GM18520 (cell line): ENCODE measurements at regions not wholly inside any gene's neighbourhood (a gene's known extent, or its start where the extent isn't known, plus 50 kb on each side); places are given as distances from the start of the nearest gene placed in this dataset.

Experiments
- ATAC-seq: cut with Tn5 transposase; IDR thresholded peaks from one replicate; pipeline ENCODE4 v1.9.1; 2021; ENCODE audit not compliant: unreplicated experiment

DNA sequence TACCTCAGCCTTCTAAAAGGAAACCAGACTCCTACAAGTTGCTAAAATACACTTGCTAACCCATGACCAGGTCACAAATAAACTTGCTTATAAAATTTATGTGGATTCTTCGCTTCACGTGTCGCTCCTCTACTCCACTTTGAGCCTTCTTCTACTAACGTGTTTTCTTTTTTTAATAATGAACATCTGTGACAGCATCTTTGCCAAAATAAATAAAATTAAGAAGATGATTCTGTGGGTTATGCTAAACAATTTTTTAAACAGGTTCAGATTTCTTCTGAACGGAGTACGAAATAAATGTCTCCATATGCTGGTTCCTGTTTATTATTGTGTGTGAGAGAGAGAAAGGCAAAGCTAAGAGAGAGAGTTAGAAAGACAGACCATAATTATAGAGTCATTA is 735.8 kb downstream of the LTN1 start:
- ATAC-seq: no peak

DNA sequence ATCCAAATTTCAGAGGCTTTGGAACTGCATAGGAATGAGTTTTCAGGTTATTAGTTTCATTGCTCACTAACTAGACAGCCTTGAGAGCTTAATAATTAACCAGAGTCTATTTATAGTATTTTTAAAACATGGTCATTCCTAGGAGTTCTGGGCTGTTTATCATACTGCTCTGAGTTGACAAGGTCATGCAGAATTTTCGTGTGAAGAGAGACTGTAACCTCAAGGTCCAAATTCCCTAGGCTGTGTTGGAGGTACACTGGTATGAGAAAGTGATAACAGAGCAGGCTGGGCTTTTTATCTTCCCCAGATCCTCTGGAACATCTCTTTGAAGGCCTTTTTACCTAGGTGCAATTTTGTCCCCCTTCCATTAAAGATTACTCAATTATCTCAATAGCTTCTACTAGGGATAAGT is 736.3 kb downstream of the LTN1 start:
- ATAC-seq: no peak

DNA sequence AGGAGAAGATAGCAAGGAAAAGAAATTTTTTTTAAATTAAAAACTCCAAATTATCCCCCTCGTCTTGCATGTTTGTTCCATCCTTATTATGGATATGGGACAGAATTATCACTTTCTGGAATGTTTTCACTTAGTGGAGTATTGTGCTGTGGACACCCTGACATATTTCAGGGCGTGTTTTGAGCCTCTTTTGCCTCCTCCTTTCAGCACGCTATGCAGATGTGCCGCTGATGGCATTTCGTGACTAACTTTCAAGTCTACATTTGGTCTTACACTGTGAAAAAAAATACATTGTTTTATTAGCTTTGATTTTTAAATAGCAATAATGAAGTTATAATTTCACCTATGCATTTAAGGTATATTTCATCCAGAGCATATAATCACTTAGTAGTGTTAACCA is 738.7 kb downstream of the LTN1 start:
- no peak for ATAC-seq

DNA sequence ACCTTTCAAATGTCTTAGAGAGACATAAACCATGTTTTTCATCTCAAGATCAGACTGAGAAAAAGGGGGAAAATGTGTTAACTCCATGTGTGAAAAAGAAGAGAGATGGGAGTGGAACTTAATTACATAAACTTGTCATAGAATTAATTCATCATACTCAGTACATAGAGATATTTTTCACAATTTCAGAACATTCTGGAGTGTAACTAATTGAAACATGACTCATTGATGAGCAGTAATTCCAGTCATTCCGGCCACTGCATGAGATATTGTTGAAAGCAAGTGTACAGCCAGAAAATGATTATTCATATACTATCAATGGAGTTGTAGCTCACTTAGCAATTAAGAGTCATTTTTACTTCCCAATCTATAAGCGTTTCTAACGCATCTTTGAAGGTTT is 739.3 kb downstream of the LTN1 start:
- no peak for ATAC-seq

DNA sequence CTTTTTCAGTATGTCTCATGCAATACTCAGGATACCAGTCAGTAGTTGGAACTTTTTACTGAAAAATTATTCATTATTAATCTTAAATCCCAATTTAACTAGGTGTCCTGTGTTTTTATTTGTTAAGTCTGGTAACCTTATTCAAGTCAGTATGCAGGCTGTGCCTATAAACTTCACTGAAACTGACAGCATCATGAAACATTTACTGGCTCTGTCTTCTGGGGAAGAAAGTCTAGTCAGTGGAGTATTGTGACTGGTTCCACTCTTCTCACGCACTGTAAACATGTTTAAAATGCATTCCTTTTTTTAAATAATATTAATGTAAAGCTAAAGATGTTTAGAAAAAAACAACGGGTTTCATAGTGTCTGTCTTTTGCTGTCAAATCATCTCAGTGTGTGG is 739.7 kb downstream of the LTN1 start:
- no peak for ATAC-seq

DNA sequence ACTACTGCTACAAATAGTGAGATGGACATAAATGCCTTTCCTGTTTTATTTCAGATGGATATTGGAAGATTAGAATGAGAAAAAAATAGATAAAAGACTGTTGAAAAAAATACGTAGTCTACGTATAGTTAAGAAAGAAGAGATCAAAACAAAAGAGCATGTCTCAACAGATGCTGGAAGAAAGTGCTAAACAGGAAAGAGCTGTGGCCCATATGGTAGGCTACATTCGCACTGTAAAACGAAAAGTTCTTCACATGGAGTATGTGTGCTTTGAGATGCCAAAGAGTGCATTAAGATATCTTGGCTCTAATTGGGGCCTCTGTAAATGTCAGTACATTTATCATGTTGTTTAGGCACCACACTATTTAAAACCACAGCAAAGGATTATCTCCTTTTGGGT is 741.7 kb downstream of the LTN1 start:
- ATAC-seq: no peak

DNA sequence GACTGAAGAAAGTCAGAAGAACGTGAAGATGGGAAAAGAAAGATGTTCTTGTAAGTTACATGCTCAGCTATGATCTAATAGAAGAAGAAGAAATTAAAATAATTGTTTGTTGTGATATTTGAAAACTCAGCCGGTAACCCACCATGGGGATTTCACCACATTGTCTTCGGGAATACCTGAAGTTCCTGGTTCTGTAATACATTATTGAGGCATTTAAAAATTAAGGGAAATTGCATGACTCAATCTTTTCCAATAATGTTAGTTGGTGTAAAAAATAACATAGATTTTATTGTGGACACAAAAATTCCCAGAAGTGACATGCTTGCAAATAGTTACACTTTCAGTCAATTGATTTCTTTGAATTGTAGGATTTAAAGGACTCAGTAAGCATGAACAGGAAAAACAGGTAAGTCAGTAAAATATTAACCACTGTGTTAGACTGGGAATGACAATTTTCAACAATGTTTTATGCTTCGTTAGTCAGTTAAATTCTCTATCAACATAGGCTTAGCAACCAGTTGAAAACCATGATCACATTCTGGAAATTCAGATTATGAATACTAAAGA is 745.1 kb downstream of the LTN1 start:
- no peak for ATAC-seq

DNA sequence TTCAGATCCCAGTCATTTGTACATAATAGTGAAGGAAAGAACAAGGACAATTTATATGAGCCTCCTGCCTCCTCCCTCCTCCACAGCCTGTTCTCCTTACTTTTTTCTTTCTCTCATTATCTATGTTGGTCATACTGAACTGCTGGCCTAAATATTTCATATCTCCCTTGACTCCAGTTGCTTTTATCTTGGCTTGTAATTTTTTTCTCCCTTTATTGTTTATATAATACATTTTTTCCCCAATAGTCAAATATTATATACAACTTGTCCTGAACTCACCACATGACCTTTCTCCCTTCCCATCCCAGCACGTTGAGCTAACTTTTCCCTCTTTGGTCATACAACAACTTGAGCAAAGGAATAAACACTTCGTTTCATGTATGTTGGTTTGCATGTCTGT is 752.1 kb downstream of the LTN1 start:
- ATAC-seq: no peak

DNA sequence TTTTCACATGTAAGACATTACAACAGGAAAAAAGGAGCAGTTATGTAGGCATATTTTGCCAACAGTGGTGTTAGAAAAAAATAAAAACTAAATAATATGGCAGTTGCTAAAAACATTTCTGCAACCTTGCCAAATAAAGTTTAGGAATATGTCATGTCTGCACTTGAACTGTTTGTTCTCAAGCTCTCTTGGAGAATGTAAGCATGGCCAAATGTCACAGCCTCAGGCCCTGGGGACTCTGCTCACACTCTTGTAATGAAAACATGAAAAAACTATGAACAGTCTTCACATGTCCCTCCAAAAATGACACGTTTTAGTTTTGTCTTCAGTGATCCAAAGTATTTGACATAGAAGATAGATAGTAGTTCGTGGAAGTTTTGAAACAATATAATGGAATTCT is 753.3 kb downstream of the LTN1 start:
- no peak for ATAC-seq

DNA sequence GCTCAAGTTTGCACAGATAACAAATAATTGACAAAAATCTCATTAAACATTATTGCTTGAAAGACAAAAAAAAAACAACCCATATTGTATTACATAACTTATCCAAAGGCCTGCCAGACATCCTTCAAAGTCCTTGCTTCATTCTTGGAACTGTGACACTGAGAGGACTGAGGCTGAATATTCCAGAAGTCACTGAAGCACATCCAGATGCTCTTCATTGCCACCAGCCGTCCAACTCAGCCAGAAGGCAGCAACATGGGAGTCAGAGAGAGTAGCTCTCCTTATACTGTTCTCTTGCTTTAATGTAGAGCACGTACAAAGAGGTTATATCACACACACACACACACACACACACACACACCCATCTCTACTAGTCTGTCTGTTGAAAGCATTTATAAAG is 755.0 kb downstream of the LTN1 start:
- ATAC-seq: no peak

DNA sequence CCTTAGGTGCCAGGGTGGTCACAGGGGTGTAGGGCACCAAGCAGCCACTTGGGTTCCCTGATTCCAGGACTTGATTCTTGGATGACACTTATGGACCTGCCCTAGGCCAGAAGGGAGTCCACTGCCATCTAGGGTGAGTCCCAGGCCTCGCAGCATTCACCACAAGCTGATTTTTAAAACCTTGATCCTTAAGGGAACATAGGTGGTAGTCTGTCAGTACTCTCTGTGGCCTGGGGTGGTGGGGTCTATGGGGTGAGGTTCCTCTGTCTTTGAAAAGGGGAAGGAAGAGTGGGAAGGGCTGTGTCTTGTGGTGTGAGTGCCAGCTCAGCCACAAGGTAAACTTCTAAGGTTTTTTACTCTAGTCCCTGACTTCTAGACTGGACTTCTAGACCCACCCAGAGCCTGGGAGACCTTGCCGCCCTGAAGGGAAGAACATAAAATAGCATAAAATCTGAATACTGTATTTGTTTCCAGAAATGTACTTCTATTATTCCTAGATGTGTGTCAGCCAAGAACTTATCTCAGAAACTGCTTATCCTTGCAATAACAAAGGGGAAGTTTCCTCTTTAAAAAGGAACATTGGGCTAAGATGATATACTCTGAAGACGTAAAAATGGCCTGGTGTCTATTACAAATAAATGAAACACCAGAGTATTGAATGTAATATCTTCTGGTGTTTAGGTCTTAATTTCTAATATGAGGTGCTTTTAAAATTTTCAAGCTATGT is 757.3 kb downstream of the LTN1 start:
- no peak for ATAC-seq

DNA sequence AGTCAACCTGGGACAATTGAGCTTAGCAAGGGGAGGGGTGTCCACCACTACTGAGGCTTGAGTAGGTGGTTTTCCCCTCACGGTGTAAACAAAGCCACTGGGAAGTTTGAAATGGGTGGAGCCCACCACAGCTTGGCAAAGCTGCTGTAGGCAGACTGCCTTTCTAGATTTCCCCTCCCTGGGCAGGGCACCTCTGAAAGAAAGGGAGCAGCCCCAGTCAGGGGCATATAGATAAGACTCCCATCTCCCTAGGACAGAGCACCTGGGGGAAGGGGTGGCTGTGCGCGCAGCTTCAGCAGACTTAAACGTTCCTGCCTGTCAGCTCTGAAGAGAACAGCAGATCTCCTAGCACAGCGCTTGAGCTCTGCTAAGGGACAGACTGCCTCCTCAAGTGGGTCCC is 758.4 kb downstream of the LTN1 start:
- no peak for ATAC-seq

DNA sequence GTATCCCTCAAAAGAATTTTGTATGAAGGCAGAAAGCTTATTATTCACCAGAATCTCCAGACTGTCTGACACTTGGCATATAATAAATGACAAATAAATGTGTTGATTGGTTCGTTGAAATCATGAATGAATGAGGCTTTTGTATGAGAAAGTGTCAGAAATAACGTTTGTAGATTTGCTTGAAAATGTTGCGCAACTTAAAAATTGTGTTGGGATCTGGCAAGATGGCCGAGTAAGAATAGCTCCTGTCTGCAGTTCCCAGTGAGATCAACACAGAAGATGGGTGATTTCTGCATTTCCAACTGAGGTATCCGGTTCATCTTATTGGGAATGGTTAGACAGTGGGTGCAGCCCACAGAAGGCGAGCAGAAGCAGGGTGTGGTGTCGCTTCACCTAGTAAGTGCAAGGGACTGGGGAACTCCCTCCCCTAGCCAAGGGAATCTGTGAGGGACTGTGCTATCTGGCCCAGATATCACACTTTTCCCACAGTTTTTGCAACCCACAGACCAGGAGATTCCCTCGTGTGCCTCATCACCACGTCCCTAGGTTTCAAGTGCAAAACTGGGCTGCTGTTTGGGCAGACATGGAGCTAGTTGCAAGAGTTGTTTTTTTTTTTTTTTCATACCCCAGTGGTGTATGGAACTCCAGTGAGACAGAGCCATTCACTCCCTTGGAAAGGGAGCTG is 759.0 kb downstream of the LTN1 start:
- no peak for ATAC-seq

DNA sequence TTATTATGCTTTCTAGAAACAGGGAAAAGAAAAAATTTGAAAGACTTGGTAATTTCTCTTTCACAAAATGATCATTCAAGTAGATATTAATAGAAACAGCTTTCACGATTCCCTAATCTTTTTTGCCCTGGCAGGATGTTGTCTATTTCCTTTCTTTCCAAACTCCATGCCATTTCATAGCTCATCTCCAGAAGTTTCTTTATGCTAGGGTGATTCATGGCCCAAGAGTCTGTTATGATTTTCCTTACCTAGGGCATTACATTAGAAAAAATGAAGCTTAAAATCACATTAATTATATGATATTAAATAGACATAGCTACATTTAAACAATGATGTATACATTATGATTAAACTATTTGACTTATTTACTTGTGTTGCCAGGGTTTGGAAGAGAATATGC is 762.1 kb downstream of the LTN1 start:
- ATAC-seq: no peak

DNA sequence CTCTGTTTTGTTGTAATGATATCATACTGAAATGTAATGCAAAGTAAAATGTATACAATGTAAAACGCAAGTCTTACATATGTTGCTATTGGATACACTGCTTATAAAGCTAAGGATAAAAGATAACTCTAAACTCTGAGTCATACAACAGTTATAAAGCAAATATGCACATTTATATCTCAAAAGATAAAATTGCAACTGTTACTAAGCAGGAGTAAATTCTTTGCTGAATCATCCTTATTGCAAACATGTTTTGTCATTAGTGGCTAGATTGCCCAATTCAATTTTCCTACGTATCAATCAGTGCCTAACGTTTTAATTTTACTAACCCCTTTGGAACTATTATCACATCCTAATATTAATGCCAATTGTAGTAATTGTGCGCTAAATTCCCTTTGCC is 762.9 kb downstream of the LTN1 start:
- ATAC-seq: no peak

DNA sequence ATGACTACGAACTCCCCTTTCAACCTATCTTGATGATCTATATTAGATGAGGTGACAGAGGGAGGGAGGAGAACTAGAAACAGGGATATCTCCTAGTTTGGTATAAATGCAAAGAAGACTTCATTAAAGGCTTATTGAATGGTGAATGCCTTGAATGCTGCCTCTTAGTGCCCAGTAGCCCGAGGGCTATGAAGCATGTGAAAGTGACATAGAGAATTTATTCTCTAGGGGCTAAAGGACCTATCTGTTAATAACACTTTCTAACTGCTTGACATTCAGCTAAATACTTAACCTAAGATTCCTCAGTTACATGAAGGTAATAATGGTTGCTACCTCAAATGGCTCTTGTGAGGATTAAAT is 764.1 kb downstream of the LTN1 start:
- no peak for ATAC-seq

DNA sequence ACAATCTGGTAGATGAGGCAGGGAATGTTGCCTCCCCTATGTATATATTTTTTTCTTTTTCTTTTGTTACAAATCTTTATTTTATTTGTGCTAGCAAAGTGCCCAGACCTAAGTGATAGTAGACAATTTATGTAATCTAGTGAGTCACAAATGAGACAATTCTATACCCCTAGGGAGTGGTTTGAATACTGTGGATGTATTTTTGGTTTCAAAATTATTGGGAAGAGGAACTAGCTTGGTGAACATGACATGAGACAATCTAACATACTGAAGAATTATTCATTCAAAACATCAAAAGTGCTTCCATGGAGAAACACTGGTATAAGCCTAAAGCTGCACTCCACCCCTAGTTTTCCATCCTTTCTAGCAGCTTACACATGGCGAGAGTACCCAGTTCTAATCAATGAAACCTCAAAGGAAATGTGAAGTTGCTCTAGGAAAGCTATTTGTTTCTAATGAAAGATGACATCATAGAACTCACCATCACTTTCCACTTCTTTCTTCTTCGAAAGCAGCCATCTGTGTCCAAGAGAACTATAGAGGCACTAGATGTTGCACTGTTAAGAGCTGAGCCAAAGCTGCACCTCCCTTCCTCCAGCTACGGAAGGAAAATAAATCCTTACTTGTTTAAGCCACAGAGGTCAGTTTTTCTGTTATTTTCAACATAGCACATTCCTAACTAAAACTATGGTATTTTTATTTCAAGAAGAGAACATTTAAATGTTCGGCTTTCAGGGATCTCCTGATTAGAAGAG is 764.6 kb downstream of the LTN1 start:
- ATAC-seq: no peak

DNA sequence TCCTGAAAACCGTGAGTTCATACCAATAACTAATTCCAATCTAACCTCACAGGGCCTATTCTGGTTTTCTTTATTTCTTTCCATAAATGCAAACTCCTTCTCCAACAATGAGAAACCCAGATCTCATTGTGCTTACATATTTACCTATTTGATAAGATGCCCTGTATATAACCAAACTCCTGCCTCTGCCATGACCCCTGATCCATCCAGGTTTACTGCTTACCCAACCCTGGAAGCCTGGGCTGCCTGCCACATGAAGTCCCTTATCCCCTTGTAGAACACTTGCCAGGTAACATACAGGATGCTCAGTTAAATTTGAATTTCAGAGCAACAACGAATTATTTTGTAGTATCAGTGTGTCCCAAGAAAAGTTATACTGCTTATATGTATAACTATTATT is 766.1 kb downstream of the LTN1 start:
- ATAC-seq: no peak

DNA sequence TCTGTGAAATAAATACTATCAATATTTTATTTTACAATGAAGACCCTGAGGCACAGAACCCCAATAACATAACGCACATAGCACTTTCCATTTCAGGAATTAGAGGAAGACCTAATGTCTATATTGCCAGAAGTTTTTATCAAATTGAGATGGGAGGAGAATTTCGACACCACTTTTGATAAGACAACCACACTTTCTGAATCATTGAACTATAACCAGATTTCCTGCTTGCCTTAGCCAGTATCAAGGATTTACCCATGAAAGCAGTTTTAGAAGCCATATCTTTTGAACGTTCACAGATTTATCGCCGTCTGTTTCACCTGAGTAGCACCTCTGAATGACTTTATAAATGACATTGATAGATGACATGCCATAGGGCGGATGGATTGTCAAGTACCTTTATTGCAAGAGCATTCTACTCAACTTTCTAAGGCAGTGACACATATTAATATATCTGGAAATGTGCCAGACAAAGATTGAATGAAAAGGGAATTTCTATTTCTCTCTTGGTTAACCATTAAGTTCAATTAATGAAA is 768.4 kb downstream of the LTN1 start:
- ATAC-seq: no peak

DNA sequence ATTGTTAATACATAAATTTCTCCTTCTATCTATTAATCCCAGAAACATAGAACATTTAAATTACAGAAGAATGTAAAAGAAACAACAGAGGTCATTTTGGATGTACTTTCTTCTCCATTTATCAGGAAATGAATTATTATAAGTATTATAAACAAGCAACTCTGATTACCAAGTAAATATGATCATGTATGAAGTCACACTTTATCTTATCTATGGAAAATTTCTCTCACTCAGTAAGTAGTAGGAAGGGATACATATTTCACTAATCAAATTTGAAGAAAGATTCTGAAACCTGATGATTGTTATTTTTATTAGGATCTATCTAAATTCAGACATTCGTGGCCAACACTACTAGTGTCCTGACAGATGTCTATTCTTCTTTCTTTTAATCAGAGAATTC is 770.7 kb downstream of the LTN1 start:
- ATAC-seq: no peak

DNA sequence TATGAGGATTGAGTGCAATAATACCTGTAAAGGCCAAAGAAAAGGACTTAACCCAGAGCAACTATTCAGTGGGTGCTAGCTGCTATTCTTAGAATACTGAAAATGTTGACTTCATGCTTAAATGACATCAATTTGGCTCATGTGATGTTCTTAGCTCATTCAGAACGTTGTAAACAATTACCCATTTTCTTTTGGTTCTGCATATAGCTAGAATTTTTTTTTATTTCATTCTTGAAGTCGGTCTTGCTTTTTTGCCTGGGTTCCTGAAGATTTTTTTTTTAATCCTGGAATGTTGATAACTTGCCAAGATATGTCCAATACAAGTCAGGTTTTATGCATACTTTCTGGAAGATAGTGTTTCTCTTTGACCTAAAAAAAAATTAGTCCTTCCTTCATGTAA is 772.0 kb downstream of the LTN1 start:
- ATAC-seq: no peak
